ENCODE measurements at regions not wholly inside any gene's neighbourhood (a gene's known extent, or its start where the extent isn't known, plus 50 kb on each side); places are given as distances from the start of the nearest gene placed in this dataset.

- no peak for TF ChIP-seq EZH2 (IDR thresholded peaks at IDR 0.05; ENCODE audit: borderline replicate concordance)
- no peak for TF ChIP-seq EZH2phosphoT487 (IDR thresholded peaks at IDR 0.05; ENCODE audit: low read depth, severe bottlenecking, unreplicated experiment)
- TF ChIP-seq, protein P1, sequence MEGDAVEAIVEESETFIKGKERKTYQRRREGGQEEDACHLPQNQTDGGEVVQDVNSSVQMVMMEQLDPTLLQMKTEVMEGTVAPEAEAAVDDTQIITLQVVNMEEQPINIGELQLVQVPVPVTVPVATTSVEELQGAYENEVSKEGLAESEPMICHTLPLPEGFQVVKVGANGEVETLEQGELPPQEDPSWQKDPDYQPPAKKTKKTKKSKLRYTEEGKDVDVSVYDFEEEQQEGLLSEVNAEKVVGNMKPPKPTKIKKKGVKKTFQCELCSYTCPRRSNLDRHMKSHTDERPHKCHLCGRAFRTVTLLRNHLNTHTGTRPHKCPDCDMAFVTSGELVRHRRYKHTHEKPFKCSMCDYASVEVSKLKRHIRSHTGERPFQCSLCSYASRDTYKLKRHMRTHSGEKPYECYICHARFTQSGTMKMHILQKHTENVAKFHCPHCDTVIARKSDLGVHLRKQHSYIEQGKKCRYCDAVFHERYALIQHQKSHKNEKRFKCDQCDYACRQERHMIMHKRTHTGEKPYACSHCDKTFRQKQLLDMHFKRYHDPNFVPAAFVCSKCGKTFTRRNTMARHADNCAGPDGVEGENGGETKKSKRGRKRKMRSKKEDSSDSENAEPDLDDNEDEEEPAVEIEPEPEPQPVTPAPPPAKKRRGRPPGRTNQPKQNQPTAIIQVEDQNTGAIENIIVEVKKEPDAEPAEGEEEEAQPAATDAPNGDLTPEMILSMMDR (IDR thresholded peaks at IDR 0.05; ENCODE audit: poor library complexity) = no peak
- Histone ChIP-seq H3K4me1 (ENCODE audit: insufficient read depth) (no peaks in the 10 kb centered on the region), H3K9me3 (ENCODE audit: low read depth) (no peaks in the 10 kb centered on the region), H3K9me2 (replicated peaks; ENCODE audit: insufficient read depth) (no peaks in the 10 kb centered on the region), H3K27ac (no peak overlapping the region), H3K27me3 (no peaks in the 10 kb centered on the region), H4K20me1 (ENCODE audit: insufficient read depth, poor library complexity, severe bottlenecking) (no peaks in the 10 kb centered on the region), H3K36me3 (replicated peaks; ENCODE audit: insufficient read depth, low read depth) (no peaks in the 10 kb centered on the region), H3K4me2 (no peak overlapping the region), H3K4me3 (no peak overlapping the region), H3K79me2 (no peaks in the 10 kb centered on the region), H2AFZ (no peak overlapping the region)
- 76% methylated on average over 5 of the region's 5 CpGs for WGBS (ENCODE audit: low lambda C conversion rate, missing lambda C conversion rate)
- DNase-seq (ENCODE audit: low spot score) = no peak
These were observed 225.7 kb downstream of the DPH6 start for GRCh38 chr15:35320158-35320780.

- no peaks in the 10 kb centered on the region for H3K27me3 ChIP-seq
- 90% methylated on average over 8 of the region's 8 CpGs for WGBS (ENCODE audit: low lambda C conversion rate, missing lambda C conversion rate)
- H4K20me1 ChIP-seq (ENCODE audit: insufficient read depth, poor library complexity, severe bottlenecking) = no peaks in the 10 kb centered on the region
- no peaks in the 10 kb centered on the region for H3K36me3 ChIP-seq (replicated peaks; ENCODE audit: insufficient read depth, low read depth)
- no peak overlapping the region for H3K4me3 ChIP-seq
- no peaks in the 10 kb centered on the region for H3K9me2 ChIP-seq (replicated peaks; ENCODE audit: insufficient read depth)
- no peak for DNase-seq (ENCODE audit: low spot score)
- no peak overlapping the region for H2AFZ ChIP-seq
- H3K27ac ChIP-seq = no peak overlapping the region
- no peaks in the 10 kb centered on the region for H3K9me3 ChIP-seq (ENCODE audit: low read depth)
- TF ChIP-seq, protein P1 (IDR thresholded peaks at IDR 0.05; ENCODE audit: poor library complexity) = no peak
- TF ChIP-seq EZH2 (IDR thresholded peaks at IDR 0.05; ENCODE audit: borderline replicate concordance) (no peak), EZH2phosphoT487 (IDR thresholded peaks at IDR 0.05; ENCODE audit: low read depth, severe bottlenecking, unreplicated experiment) (no peak)
- no peaks in the 10 kb centered on the region for H3K79me2 ChIP-seq
- H3K4me1 ChIP-seq (ENCODE audit: insufficient read depth) = no peaks in the 10 kb centered on the region
- H3K4me2 ChIP-seq = no peak overlapping the region
These were observed 226.6 kb downstream of the DPH6 start for GRCh38 chr15:35319354-35319753.

GRCh38 chr15:35317217-35317616 is 228.7 kb downstream of the DPH6 start:
- Histone ChIP-seq H3K27ac (no peak overlapping the region), H2AFZ (no peak overlapping the region), H3K79me2 (no peaks in the 10 kb centered on the region), H4K20me1 (ENCODE audit: insufficient read depth, poor library complexity, severe bottlenecking) (no peaks in the 10 kb centered on the region), H3K9me3 (ENCODE audit: low read depth) (no peaks in the 10 kb centered on the region), H3K4me2 (no peak overlapping the region), H3K27me3 (no peaks in the 10 kb centered on the region), H3K4me1 (ENCODE audit: insufficient read depth) (no peaks in the 10 kb centered on the region), H3K4me3 (no peak overlapping the region), H3K9me2 (replicated peaks; ENCODE audit: insufficient read depth) (no peaks in the 10 kb centered on the region), H3K36me3 (replicated peaks; ENCODE audit: insufficient read depth, low read depth) (no peaks in the 10 kb centered on the region)
- no peak for DNase-seq (ENCODE audit: low spot score)
- TF ChIP-seq EZH2phosphoT487 (IDR thresholded peaks at IDR 0.05; ENCODE audit: low read depth, severe bottlenecking, unreplicated experiment) = no peak
- TF ChIP-seq, protein P1 (IDR thresholded peaks at IDR 0.05; ENCODE audit: poor library complexity) = no peak
- no peak for TF ChIP-seq EZH2 (IDR thresholded peaks at IDR 0.05; ENCODE audit: borderline replicate concordance)

- DNase-seq (ENCODE audit: low spot score) = no peak
- H2AFZ ChIP-seq = no peak overlapping the region
- no peaks in the 10 kb centered on the region for H3K79me2 ChIP-seq
- no peak overlapping the region for H3K4me2 ChIP-seq
- H3K4me3 ChIP-seq = no peak overlapping the region
- H3K36me3 ChIP-seq (replicated peaks; ENCODE audit: insufficient read depth, low read depth) = no peaks in the 10 kb centered on the region
- no peak for TF ChIP-seq EZH2phosphoT487 (IDR thresholded peaks at IDR 0.05; ENCODE audit: low read depth, severe bottlenecking, unreplicated experiment)
- TF ChIP-seq, protein P1 (IDR thresholded peaks at IDR 0.05; ENCODE audit: poor library complexity) = no peak
- TF ChIP-seq EZH2 (IDR thresholded peaks at IDR 0.05; ENCODE audit: borderline replicate concordance) = no peak
- no peaks in the 10 kb centered on the region for H3K9me3 ChIP-seq (ENCODE audit: low read depth)
- no peaks in the 10 kb centered on the region for H3K9me2 ChIP-seq (replicated peaks; ENCODE audit: insufficient read depth)
- 74% methylated on average over 1 of the region's 1 CpG for WGBS (ENCODE audit: low lambda C conversion rate, missing lambda C conversion rate)
- no peaks in the 10 kb centered on the region for H4K20me1 ChIP-seq (ENCODE audit: insufficient read depth, poor library complexity, severe bottlenecking)
- H3K27ac ChIP-seq = no peak overlapping the region
- H3K27me3 ChIP-seq = no peaks in the 10 kb centered on the region
- peaks cover 13% of the 10 kb centered on the region for H3K4me1 ChIP-seq (ENCODE audit: insufficient read depth)
These were observed 227.2 kb upstream of the NANOGP8 start for GRCh38 chr15:35312344-35312743.
